ENCODE measurements at regions not wholly inside any gene's neighbourhood (a gene's known extent, or its start where the extent isn't known, plus 50 kb on each side); places are given as distances from the start of the nearest gene placed in this dataset.
A peak's percentile ranks its signal among the peaks of the same experiment; 100 is the strongest.

- Histone ChIP-seq H3K14ac (ENCODE audit: insufficient read depth, low read length) (no peak overlapping the region), H3K79me2 (ENCODE audit: insufficient read depth, low read length) (no peaks in the 10 kb centered on the region), H3K4ac (ENCODE audit: low read depth, low read length) (no peak overlapping the region), H3K23ac (ENCODE audit: insufficient read length, low read depth, low read length) (no peak overlapping the region), H3T11ph (ENCODE audit: low read length) (no peak overlapping the region), H2BK5ac (ENCODE audit: insufficient read length, low read length) (no peak overlapping the region), H4K91ac (ENCODE audit: insufficient read length, low read depth, low read length) (no peak overlapping the region), H2BK120ac (ENCODE audit: low read depth, low read length, poor library complexity, severe bottlenecking) (no peak overlapping the region), H2BK12ac (ENCODE audit: insufficient read length, low read depth, low read length) (no peak overlapping the region), H2AK5ac (ENCODE audit: insufficient read length, low read length) (no peak overlapping the region), H3K23me2 (ENCODE audit: insufficient read length, low read depth, low read length, poor library complexity, severe bottlenecking) (no peaks in the 10 kb centered on the region), H3K79me1 (ENCODE audit: insufficient read depth, low read depth, low read length, poor library complexity, severe bottlenecking) (no peaks in the 10 kb centered on the region), H4K5ac (ENCODE audit: insufficient read length, low read depth, low read length) (no peak overlapping the region), H3K9me3 (ENCODE audit: control insufficient read depth, low read depth, low read length) (no peaks in the 10 kb centered on the region), H3K9ac (ENCODE audit: extremely low read depth, insufficient read length, low read length) (no peak overlapping the region), H3K4me2 (ENCODE audit: insufficient read depth, insufficient read length, low read length) (no peak overlapping the region), H3K27me3 (ENCODE audit: insufficient read depth, low read length) (no peaks in the 10 kb centered on the region), H3K27ac (ENCODE audit: insufficient read length, low read depth, low read length) (no peak overlapping the region), H2BK20ac (ENCODE audit: low read depth, low read length, poor library complexity, severe bottlenecking) (no peak overlapping the region), H2AFZ (ENCODE audit: low read length) (no peak overlapping the region), H4K8ac (replicated peaks; ENCODE audit: insufficient read length, low read depth, low read length) (no peak overlapping the region), H3K18ac (ENCODE audit: insufficient read length, low read depth, low read length) (no peak overlapping the region), H3K4me1 (ENCODE audit: insufficient read depth, low read length) (no peaks in the 10 kb centered on the region), H3K56ac (ENCODE audit: insufficient read length, low read depth, low read length) (no peak overlapping the region), H2BK15ac (ENCODE audit: low read depth, low read length) (no peak overlapping the region), H4K20me1 (ENCODE audit: control insufficient read depth, insufficient read depth, insufficient read length) (no peaks in the 10 kb centered on the region)
- Mint-ChIP-seq H3K4me3 (no peak overlapping the region), H3K36me3 (ENCODE audit: insufficient read depth in 1 of 3, low read depth in 3 of 3) (peaks cover 0 to 19% (median 2%) of the 10 kb centered on the region in 3 experiments; a peak in 4 of 7 replicates), H3K27me3 (ENCODE audit: low read depth) (no peaks in the 10 kb centered on the region), H3K27ac (peak overlapping the region in 1 of 3 experiments; percentile 10; a peak in 2 of 7 replicates), H3K4me1 (peaks cover 7 to 11% of the 10 kb centered on the region in 2 experiments), H3K9me3 (peaks cover 10 to 12% of the 10 kb centered on the region in 2 experiments)
- no peak for DNase-seq
- no peak for TF ChIP-seq CTCF (conservative IDR thresholded peaks at IDR 0.05)
- no CpG with 5 or more reads among the region's 3 CpGs for WGBS (ENCODE audit: extremely low coverage, insufficient read length, low lambda C conversion rate)
Measured at GRCh38 chr3:146375219-146375618, 94.1 kb downstream of the PLSCR2 start.

Measured in H9 (cell line).